Esophagus muscularis mucosa (tissue), 4 donors: ENCODE measurements at regions not wholly inside any gene's neighbourhood (a gene's known extent, or its start where the extent isn't known, plus 50 kb on each side); places are given as distances from the start of the nearest gene placed in this dataset.

Experiments
- DNase-seq: peaks from one replicate; pipeline ENCODE4 v3.0.0-alpha.2; 2017; ENCODE audit errors: extremely low spot score
- H3K27ac ChIP-seq, 4 donors: fragments of 200-600 bp; sonication (generic); replicated peaks in 1 of 4; 1 replicate in 3 of 4; 2 replicates in 1 of 4; pipeline ENCODE4 v1.5.1; 2016 to 2019; ENCODE audit warnings: mild to moderate bottlenecking in 1 of 4
- H3K27me3 ChIP-seq, 4 donors: fragments of 200-600 bp; sonication (generic); one replicate each; pipeline versions ENCODE4 v1.5.1 to v1.6.0; 2016 to 2019
- H3K36me3 ChIP-seq, 4 donors: fragments of 200-600 bp; sonication (generic); one replicate each; pipeline ENCODE4 v1.5.1; 2016 to 2019
- H3K4me1 ChIP-seq, 4 donors: fragments of 200-600 bp; sonication (generic); one replicate each; pipeline ENCODE4 v1.5.1; 2016 to 2019
- H3K4me3 ChIP-seq, 4 donors: fragments of 200-600 bp; sonication (generic); 1 replicate in 2 of 4; 2 replicates in 2 of 4; pipeline ENCODE4 v1.5.1; 2016 to 2019; ENCODE audit warnings: mild to moderate bottlenecking in 4 of 4, moderate library complexity in 1 of 4
- H3K9me3 ChIP-seq, 4 donors: fragments of 200-600 bp; sonication (generic); 1 replicate in 3 of 4; 2 replicates in 1 of 4; pipeline ENCODE4 v1.5.1; 2016 to 2019
- CTCF ChIP-seq, 3 experiments: fragments of 200-600 bp in 2 of 3; fragments of 450-650 bp in 1 of 3; sonication (generic) in 2 of 3; IDR thresholded peaks; one replicate each; pipeline ENCODE4 v1.5.1; 2017 to 2019; ENCODE audit warnings: antibody characterized with exemption in 3 of 3, mild to moderate bottlenecking in 2 of 3, moderate library complexity in 1 of 3
- EP300 ChIP-seq: sonication (generic); formaldehyde crosslinking; IDR thresholded peaks from one replicate; pipeline ENCODE4 v1.6.1; 2017; ENCODE audit warnings: antibody characterized with exemption
- POLR2A ChIP-seq: fragments of 450-650 bp; IDR thresholded peaks from one replicate; pipeline ENCODE4 v1.6.1; 2017; ENCODE audit warnings: antibody characterized with exemption, moderate library complexity, mild to moderate bottlenecking, low read depth
- POLR2AphosphoS5 ChIP-seq, 2 donors: sonication (generic); formaldehyde crosslinking; IDR thresholded peaks; one replicate each; pipeline ENCODE4 v1.6.1; 2017; ENCODE audit warnings: antibody characterized with exemption in 2 of 2
- WGBS: methylation state at CpG from one replicate; pipeline ENCODE4 v1.1.5; 2018; 5-methylcytosine and 5-hydroxymethylcytosine counted together
- intact Hi-C: fragments of 100-400 bp; cut with DNase I; formaldehyde crosslinking; loops from one replicate; pipeline ENCODE4 v1.15.1; 2023

- no peaks in the 10 kb centered on the region for H3K4me1 ChIP-seq
- no peak for TF ChIP-seq CTCF (IDR thresholded peaks at IDR 0.05)
- intact Hi-C loops, result no loop called here
- no peaks in the 10 kb centered on the region for H3K36me3 ChIP-seq
- no peak overlapping the region for H3K27ac ChIP-seq
- DNase-seq, result no peak
- WGBS, result 51% methylated on average over 2 of the region's 2 CpGs
- H3K4me3 ChIP-seq, result no peak overlapping the region
- no peaks in the 10 kb centered on the region for H3K9me3 ChIP-seq
- H3K27me3 ChIP-seq, result no peaks in the 10 kb centered on the region
These were observed 410.4 kb downstream of the RAD51AP2 start for GRCh38 chr2:17107871-17108270.

- TF ChIP-seq EP300, result no peak
- TF ChIP-seq POLR2A, result no peak
- TF ChIP-seq CTCF (IDR thresholded peaks at IDR 0.05), result no peak
- no peak for TF ChIP-seq POLR2AphosphoS5 (IDR thresholded peaks at IDR 0.05)
- Histone ChIP-seq H3K36me3 (no peaks in the 10 kb centered on the region), H3K27ac (no peak overlapping the region), H3K9me3 (no peaks in the 10 kb centered on the region), H3K4me3 (no peak overlapping the region), H3K4me1 (no peaks in the 10 kb centered on the region), H3K27me3 (no peaks in the 10 kb centered on the region)
- 27% methylated on average over 2 of the region's 2 CpGs for WGBS
- no peak for DNase-seq
- intact Hi-C loops, result no loop called here
These were observed 411.1 kb downstream of the RAD51AP2 start for GRCh38 chr2:17107151-17107550.

GRCh38 chr2:17106418-17106817 is 411.8 kb downstream of the RAD51AP2 start:
- DNase-seq, result no peak
- TF ChIP-seq EP300 (no peak), POLR2AphosphoS5 (IDR thresholded peaks at IDR 0.05) (no peak), POLR2A (no peak), CTCF (IDR thresholded peaks at IDR 0.05) (no peak)
- no peaks in the 10 kb centered on the region for H3K4me1 ChIP-seq
- no peak overlapping the region for H3K4me3 ChIP-seq
- no peak overlapping the region for H3K27ac ChIP-seq
- no peaks in the 10 kb centered on the region for H3K36me3 ChIP-seq
- no peaks in the 10 kb centered on the region for H3K9me3 ChIP-seq
- no peaks in the 10 kb centered on the region for H3K27me3 ChIP-seq
- intact Hi-C loops, result no loop called here
- 72% methylated on average over 1 of the region's 1 CpG for WGBS

- Histone ChIP-seq H3K9me3 (no peaks in the 10 kb centered on the region), H3K4me3 (no peak overlapping the region), H3K27me3 (no peaks in the 10 kb centered on the region), H3K27ac (no peak overlapping the region), H3K4me1 (no peaks in the 10 kb centered on the region), H3K36me3 (no peaks in the 10 kb centered on the region)
- no peak for DNase-seq
- intact Hi-C loops, result no loop called here
- TF ChIP-seq POLR2AphosphoS5 (IDR thresholded peaks at IDR 0.05) (no peak), EP300 (no peak), POLR2A (no peak), CTCF (IDR thresholded peaks at IDR 0.05) (no peak)
These were observed 413.8 kb downstream of the RAD51AP2 start for GRCh38 chr2:17104454-17104853.

- Histone ChIP-seq H3K27me3 (no peaks in the 10 kb centered on the region), H3K4me3 (no peak overlapping the region), H3K9me3 (no peaks in the 10 kb centered on the region), H3K4me1 (no peaks in the 10 kb centered on the region), H3K27ac (no peak overlapping the region), H3K36me3 (no peaks in the 10 kb centered on the region)
- no peak for TF ChIP-seq EP300
- no peak for TF ChIP-seq POLR2AphosphoS5 (IDR thresholded peaks at IDR 0.05)
- TF ChIP-seq CTCF (IDR thresholded peaks at IDR 0.05), result no peak
- no peak for TF ChIP-seq POLR2A
- WGBS, result 84% methylated on average over 4 of the region's 4 CpGs
- intact Hi-C loops, result no loop called here
- no peak for DNase-seq
These were observed 416.6 kb downstream of the RAD51AP2 start for GRCh38 chr2:17101596-17101995.
